Chondrocyte (in vitro differentiated cells): ENCODE measurements at regions not wholly inside any gene's neighbourhood (a gene's known extent, or its start where the extent isn't known, plus 50 kb on each side); places are given as distances from the start of the nearest gene placed in this dataset.
"Not testable (repeated sequence)": the region's sequence is repeated elsewhere in the genome, so short reads cannot be mapped to it uniquely, and the experiment has no call there.

Source experiments
- DNase-seq: peaks from one replicate; pipeline ENCODE4 v3.0.0; 2021; ENCODE audit warnings: mixed read lengths, low spot score
- H3K27ac Mint-ChIP-seq: one replicate; pipeline ENCODE4 v1.8.0; 2021; ENCODE audit warnings: mild to moderate bottlenecking, moderate library complexity, mixed read lengths; ENCODE audit not compliant: unreplicated experiment
- H3K27me3 Mint-ChIP-seq: 2 replicates; pipeline ENCODE4 v1.8.0; 2021; ENCODE audit warnings: low read depth, mixed read lengths
- H3K36me3 Mint-ChIP-seq: 2 replicates; pipeline ENCODE4 v1.8.0; 2021; ENCODE audit warnings: low read depth, mixed read lengths
- H3K4me1 Mint-ChIP-seq: 2 replicates; pipeline ENCODE4 v1.8.0; 2021; ENCODE audit warnings: low read depth, mild to moderate bottlenecking, mixed read lengths
- H3K4me3 Mint-ChIP-seq: one replicate; pipeline ENCODE4 v1.8.0; 2021; ENCODE audit warnings: mild to moderate bottlenecking, moderate library complexity, mixed read lengths; ENCODE audit not compliant: unreplicated experiment
- H3K9me3 Mint-ChIP-seq: 2 replicates; pipeline ENCODE4 v1.8.0; 2021; ENCODE audit warnings: low read depth, mixed read lengths
- TF ChIP-seq, protein P1 (sequence below): fragments of 200-600 bp; sonication (generic); IDR thresholded peaks from 2 replicates; pipeline ENCODE4 v1.5.0; 2021; ENCODE audit warnings: antibody characterized with exemption, mild to moderate bottlenecking, moderate library complexity

DNA sequence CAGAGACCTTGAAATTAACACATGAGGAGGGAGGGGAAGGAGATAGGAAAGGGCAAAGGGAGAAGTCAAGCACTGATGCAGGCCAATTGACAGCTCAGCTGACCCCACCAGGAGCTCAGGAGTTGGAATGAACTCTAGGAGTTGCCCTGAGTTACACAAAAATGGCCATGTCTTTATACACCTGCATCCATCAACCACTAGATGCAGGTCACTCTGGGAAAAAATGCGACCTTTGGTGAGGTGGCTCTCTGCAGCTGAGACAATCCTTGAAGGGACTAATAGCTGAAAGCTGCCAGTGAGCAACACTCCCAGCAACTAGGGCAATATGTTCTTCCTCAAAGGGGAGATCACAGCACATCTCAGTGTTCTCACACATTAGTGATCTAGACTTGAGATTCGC lies 222.8 kb downstream of the RBM26 start:
- no peak for DNase-seq
- H3K4me3 Mint-ChIP-seq = no peak overlapping the region
- no peaks in the 10 kb centered on the region for H3K9me3 Mint-ChIP-seq
- peaks cover 11% of the 10 kb centered on the region for H3K27me3 Mint-ChIP-seq
- H3K4me1 Mint-ChIP-seq = no peaks in the 10 kb centered on the region
- no peaks in the 10 kb centered on the region for H3K36me3 Mint-ChIP-seq
- TF ChIP-seq, protein P1, sequence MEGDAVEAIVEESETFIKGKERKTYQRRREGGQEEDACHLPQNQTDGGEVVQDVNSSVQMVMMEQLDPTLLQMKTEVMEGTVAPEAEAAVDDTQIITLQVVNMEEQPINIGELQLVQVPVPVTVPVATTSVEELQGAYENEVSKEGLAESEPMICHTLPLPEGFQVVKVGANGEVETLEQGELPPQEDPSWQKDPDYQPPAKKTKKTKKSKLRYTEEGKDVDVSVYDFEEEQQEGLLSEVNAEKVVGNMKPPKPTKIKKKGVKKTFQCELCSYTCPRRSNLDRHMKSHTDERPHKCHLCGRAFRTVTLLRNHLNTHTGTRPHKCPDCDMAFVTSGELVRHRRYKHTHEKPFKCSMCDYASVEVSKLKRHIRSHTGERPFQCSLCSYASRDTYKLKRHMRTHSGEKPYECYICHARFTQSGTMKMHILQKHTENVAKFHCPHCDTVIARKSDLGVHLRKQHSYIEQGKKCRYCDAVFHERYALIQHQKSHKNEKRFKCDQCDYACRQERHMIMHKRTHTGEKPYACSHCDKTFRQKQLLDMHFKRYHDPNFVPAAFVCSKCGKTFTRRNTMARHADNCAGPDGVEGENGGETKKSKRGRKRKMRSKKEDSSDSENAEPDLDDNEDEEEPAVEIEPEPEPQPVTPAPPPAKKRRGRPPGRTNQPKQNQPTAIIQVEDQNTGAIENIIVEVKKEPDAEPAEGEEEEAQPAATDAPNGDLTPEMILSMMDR = no peak
- no peak overlapping the region for H3K27ac Mint-ChIP-seq

DNA sequence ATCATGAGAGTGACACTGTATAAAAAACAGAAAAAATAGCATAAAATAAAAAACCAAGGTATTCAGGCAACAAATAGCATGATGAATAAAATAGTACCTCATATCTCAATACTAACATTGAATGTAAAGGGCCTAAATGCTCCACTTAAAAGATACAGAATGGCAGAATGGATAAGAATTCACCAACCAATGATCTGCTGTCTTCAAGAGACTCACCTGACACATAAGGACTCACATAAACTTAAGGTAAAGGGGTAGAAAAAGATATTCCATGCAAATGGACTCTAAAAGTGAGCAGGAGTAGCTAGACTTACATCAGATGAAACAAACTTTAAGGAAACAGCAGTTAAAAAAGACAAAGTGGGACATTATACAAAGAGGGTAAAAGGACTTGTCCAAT lies 232.4 kb downstream of the RBM26 start:
- not testable (repeated sequence) for H3K4me3 Mint-ChIP-seq, H3K4me1 Mint-ChIP-seq, H3K27ac Mint-ChIP-seq, H3K36me3 Mint-ChIP-seq, H3K27me3 Mint-ChIP-seq, DNase-seq
- H3K9me3 Mint-ChIP-seq = peaks cover 38% of the 10 kb centered on the region

DNA sequence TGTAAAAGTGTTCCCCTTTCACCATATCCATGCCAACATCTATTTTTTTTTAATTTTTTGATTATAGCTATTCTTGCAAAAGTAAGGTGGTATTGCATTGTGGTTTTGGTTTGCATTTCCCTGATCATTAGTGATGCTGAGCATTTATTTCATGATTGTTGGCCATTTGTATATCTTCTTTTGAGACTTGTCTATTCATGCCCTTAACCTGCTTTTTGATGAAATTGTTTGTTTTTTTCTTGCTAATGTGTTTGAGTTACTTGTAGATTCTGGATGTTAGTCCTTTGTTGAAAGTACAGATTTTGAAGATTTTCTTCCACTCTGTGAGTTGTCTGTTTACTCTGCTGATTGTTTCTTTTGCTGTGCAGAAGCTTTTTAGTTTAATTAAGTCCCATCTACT lies 233.1 kb downstream of the RBM26 start:
- H3K27ac Mint-ChIP-seq, H3K4me1 Mint-ChIP-seq, H3K36me3 Mint-ChIP-seq, DNase-seq, H3K27me3 Mint-ChIP-seq, H3K4me3 Mint-ChIP-seq: not testable (repeated sequence)
- H3K9me3 Mint-ChIP-seq = peaks cover 42% of the 10 kb centered on the region

DNA sequence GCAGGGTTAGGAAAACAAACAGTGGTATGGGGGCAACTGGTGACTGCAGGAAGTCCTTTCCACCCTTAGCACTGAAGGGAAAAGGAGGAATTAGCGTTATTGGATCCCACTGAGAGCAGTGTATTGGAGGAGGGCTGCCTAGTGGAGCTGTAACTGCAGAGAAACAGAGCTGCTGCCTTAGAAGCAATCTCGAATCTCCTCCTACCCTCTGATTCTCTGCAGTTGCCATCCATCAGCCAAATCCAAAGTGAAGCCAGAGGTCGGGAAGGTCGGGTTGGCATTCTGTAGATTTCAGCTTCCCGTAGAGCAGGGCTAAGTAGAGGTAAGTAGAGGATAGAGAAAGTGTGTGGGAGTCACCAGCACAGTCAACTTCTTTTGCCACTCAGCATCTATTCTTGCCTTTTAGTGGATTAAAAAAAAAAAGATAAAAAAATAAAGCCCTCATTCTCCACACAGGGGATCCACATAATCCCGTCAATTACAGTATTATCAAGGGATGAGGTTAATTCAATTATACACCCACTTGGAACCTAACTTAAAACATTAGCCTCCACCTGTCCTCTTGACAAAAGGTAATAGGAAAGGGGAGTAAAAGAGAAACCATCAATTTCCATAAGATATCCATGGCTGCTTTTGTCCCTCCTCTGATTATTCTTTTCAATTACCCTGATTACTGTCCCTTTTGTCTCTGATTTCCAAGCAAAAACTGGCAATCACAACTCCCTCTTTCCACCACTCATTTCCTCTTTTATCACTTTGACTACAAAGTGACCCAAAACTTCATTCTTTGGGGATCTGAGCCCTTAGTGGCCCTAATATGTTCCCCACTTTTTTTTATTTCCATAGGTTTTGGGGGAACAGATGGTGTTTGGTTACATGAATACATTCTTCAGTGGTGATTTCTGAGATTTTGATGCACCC lies 234.7 kb downstream of the RBM26 start:
- H3K4me3 Mint-ChIP-seq = no peak overlapping the region
- no peaks in the 10 kb centered on the region for H3K4me1 Mint-ChIP-seq
- H3K27ac Mint-ChIP-seq = no peak overlapping the region
- TF ChIP-seq, protein P1 = no peak
- H3K27me3 Mint-ChIP-seq = peaks cover 3% of the 10 kb centered on the region
- H3K9me3 Mint-ChIP-seq = peaks cover 38% of the 10 kb centered on the region
- DNase-seq = no peak
- no peaks in the 10 kb centered on the region for H3K36me3 Mint-ChIP-seq

DNA sequence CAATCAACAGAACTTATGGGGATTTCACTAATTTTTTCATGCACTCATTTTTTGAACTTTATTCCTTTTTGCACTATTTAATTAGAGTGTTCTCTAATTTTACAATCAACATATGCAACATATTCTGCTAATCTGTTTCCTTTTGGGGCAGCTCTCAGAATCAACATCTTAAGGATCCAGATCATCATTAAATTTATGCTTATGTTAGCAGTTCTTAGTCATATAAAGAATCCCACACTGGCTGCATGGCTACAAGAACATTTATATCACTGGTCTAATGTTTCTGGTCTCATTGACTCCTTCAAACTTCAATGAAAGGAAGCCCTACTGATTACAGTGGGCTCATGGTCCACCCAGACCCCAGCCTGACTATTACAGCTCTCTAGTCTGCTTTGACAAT lies 245.2 kb downstream of the RBM26 start:
- no peaks in the 10 kb centered on the region for H3K4me1 Mint-ChIP-seq
- no peak overlapping the region for H3K27ac Mint-ChIP-seq
- DNase-seq = no peak
- no peak overlapping the region for H3K4me3 Mint-ChIP-seq
- H3K36me3 Mint-ChIP-seq = no peaks in the 10 kb centered on the region
- TF ChIP-seq, protein P1 = no peak
- H3K9me3 Mint-ChIP-seq = no peaks in the 10 kb centered on the region
- peaks cover 13% of the 10 kb centered on the region for H3K27me3 Mint-ChIP-seq

DNA sequence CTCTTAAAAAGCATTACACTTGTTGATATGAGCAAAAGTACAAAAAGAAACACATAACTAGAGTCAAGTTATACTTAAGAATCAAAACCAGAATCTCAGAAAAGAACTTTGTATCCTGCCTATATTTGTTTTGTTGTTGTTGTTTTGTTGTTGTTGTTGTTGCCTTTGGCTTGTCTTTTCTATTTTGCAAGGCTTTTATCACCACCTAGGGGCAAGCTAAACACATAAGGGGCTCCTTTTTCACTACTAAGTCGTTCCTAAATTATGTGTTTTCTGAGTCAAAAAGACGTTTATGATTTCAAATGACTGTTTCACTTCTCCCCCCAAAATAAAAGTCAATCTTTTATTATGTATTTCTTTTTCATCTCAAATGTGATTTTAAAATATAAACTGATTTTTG lies 250.2 kb downstream of the RBM26 start:
- Mint-ChIP-seq H3K9me3 (no peaks in the 10 kb centered on the region), H3K36me3 (no peaks in the 10 kb centered on the region), H3K4me3 (no peak overlapping the region), H3K27me3 (peaks cover 20% of the 10 kb centered on the region), H3K4me1 (no peaks in the 10 kb centered on the region), H3K27ac (no peak overlapping the region)
- TF ChIP-seq, protein P1 = no peak
- no peak for DNase-seq
